ENCODE measurements at regions not wholly inside any gene's neighbourhood (a gene's known extent, or its start where the extent isn't known, plus 50 kb on each side); places are given as distances from the start of the nearest gene placed in this dataset.
"Not testable (repeated sequence)": the region's sequence is repeated elsewhere in the genome, so short reads cannot be mapped to it uniquely, and the experiment has no call there.

- FAIRE-seq, result peak; percentile 37
Measured at GRCh38 chr13:93023929-93024328, 202.7 kb upstream of the GPC6 start.

DNA sequence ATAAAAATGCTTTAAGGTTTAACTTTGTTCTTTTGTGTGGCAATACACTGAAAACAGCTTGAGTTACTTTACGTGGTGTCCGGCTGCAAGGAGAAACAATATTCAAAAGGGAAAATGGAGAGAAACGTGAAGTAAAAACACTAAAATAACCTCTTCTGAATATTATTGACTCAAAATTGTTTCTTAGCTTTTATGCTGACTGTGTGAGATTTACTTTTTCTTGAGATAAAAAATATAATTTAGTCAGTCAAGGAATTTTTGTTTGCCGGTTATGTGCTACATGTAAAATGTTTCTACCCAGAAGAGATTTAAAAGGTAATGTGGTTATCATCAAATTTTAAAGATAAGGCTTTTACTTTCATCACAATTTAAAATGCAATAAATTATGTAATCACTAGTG is 200.6 kb upstream of the GPC6 start:
- no peak for FAIRE-seq

- no peak for FAIRE-seq
Measured at GRCh38 chr13:93029536-93029935, 197.1 kb upstream of the GPC6 start.

GRCh38 chr13:93036380-93036779 is 190.2 kb upstream of the GPC6 start:
- peak; percentile 62 for FAIRE-seq

DNA sequence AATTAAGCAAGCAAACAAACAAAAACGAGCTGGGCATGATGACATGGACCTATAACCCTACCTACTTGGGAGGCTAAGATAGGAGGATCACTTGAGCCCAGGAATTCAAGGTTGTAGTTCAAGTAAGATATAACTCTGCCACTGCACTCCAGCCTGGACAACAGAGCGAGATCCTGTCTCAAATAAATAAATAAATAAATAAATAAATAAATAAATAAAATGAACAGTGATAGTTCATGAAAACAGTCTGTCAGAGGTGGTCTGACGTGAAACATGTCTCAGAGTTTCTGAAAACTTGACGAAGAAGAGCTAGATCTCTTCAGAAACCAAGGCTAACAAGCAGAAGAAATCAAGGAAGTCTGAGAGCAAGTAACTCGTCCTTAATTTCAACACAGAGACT is 188.8 kb upstream of the GPC6 start:
- FAIRE-seq, result no peak

DNA sequence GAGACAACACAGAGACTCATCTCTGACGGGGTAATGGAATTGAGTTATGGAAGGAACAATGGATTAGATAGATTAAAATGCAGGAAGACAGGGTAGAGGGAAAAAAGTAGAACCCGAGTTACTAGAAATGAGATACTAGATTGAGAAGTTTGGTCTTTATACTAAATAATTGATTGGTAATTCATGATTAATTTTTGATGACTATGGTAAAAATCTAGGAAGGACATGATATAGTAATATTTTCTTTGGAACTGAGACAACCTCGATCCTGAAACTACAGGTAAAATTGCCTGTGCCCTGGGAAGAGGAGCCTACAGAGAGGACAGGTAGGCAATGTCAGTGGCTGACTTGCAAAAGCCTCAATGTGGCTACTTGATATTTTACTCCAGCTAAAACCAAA is 188.4 kb upstream of the GPC6 start:
- FAIRE-seq, result no peak

- no peak for FAIRE-seq
Measured at GRCh38 chr13:93039131-93039530, 187.5 kb upstream of the GPC6 start.

GRCh38 chr13:93041566-93041965 is 185.0 kb upstream of the GPC6 start:
- FAIRE-seq, result not testable (repeated sequence)

GRCh38 chr13:93045836-93046235 is 180.8 kb upstream of the GPC6 start:
- FAIRE-seq, result no peak

DNA sequence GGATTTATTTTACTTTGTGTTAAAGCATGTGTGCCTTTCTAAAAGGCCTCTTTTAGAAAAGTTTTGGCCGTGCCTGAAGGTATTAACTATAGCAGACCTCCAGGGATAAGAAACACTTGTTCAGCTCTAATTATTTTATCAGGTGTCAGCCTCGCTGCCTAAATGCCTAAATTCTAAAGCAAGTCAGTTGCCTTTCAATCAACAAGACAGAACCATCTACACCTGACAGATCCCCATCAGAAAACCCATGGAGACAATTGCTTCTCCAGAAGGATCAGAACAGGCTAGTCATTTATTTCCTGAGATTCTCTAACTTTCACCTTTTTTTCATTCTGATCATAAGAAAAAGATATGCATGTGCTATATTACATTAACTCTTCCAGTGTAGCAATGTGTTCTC is 171.4 kb upstream of the GPC6 start:
- FAIRE-seq, result no peak

GRCh38 chr13:93058301-93058700 is 168.3 kb upstream of the GPC6 start:
- no peak for FAIRE-seq

DNA sequence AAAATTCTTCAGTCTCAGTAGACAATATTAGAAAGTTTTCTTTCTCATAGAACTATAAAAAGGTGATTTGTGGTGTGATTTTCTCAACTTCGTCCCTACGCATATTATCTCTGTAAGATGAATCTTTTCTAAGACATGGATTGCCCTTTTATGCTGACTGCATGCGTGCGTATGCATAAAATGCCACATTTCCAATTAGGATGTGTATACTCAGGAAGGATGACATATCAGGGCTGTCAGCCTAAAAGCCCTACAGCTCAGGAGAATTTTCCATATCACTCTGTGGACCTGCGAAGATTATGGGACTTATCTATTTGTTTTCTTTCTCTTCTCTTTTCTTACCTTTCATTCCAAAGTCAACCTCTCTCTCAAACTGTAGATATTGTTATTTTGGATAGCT is 166.5 kb upstream of the GPC6 start:
- FAIRE-seq, result no peak

- FAIRE-seq, result no peak
Measured at GRCh38 chr13:93066187-93066586, 160.4 kb upstream of the GPC6 start.

DNA sequence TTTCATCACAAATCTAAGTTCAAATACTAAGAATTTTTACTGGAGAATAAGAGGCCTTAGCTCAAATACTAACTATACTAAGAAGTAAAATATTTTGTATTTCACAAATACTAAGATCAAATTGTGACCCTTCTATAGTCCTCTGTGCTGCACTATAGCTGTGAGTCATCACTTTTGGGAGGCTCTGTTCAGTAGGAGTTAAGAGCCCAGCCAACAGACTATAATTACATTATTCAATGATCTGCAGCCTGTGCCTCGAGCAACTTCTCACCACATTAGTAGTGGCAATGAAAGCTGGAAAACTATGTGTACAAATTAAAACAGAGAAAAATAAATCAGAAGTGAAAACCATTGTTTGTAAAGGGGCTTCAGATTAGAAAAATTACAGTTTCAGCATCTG is 147.3 kb upstream of the GPC6 start:
- FAIRE-seq, result no peak

GRCh38 chr13:93080166-93080565 is 146.4 kb upstream of the GPC6 start:
- no peak for FAIRE-seq

GRCh38 chr13:93080587-93080986 is 146.0 kb upstream of the GPC6 start:
- FAIRE-seq, result no peak

GRCh38 chr13:93086329-93086728 is 140.3 kb upstream of the GPC6 start:
- FAIRE-seq, result no peak

DNA sequence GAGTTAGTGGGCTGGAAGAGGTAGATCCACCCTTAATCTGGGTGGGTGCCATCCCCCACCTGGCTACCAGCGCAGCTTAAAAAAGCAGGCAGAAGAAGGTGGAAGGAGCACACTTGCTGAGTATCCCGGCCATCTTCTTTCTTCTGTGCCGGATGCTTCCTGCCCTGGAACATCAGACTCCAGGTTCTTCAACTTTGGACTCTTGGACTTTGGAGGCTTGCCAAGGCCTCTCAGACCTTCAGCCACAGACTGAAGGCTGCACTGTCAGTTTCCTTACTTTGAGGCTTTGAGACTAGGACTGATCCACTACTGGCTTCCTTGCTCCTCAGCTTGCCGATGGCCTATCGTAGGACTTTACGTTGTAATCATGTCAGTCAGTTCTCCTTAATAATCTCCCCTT is 127.6 kb upstream of the GPC6 start:
- FAIRE-seq, result no peak

DNA sequence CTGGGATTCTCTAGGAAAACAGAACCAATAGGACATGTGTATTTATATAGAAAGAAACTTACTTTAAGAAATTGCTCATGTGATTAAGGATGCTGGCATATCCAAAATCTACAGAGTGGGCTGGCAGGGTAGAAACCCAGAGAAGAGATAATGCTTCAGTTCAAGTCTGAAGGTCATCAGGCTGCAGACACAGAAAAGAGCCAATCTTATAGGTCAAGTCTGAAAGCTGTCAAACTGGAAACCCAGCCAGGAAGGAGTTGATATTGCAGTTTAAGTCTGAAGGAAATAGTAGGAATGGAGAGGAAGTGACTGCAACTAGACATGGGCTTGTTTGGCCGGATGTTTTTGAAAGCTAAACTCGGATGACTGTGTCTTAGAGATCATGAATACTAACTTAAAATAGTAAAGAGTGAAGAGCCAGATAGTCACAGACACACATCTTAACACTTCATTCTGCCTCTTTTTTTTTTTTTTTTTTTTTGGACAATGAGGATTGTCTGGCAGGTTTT is 125.3 kb upstream of the GPC6 start:
- FAIRE-seq, result no peak

- no peak for FAIRE-seq
Measured at GRCh38 chr13:93104270-93104669, 122.3 kb upstream of the GPC6 start.

DNA sequence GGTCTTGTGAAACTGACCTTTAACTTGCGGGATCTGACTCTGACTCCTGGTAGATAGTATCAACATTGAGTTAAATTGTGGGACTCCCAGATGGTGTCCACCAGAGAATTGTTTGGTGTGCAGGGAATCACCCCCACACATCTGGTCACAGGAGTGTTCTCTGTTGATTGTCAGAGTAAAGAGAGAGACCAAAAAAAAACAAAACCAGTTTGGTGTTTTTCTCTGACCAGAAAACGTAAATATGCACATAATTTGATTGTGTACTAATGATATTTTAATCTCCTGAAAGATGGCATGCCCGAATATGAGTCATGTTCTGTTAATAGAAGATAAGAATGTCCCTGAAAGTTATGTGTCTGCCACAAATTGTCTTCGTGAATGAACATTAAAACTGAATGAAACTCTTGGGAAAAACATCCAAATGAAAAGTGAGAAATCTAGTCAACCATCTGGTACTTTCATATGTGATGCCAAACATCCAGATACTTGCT is 118.5 kb upstream of the GPC6 start:
- no peak for FAIRE-seq

DNA sequence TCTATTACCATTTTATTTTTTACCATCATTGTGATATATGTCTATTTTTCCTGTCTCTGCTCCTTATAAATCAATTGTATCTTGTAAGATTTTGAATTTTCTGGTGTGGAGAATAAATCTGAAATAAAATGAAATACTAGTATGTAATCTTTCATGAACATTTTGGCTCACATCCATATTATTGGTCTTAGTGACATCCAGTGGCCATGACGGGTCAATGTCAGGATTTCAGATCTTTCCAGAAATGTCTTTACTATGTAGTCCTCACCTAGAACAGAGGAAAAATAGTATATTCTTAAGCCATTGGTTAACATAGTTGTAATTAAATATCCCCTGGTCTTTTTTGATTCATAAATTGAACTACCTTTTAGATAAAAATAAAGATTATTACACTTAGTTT is 109.8 kb upstream of the GPC6 start:
- FAIRE-seq, result no peak

DNA sequence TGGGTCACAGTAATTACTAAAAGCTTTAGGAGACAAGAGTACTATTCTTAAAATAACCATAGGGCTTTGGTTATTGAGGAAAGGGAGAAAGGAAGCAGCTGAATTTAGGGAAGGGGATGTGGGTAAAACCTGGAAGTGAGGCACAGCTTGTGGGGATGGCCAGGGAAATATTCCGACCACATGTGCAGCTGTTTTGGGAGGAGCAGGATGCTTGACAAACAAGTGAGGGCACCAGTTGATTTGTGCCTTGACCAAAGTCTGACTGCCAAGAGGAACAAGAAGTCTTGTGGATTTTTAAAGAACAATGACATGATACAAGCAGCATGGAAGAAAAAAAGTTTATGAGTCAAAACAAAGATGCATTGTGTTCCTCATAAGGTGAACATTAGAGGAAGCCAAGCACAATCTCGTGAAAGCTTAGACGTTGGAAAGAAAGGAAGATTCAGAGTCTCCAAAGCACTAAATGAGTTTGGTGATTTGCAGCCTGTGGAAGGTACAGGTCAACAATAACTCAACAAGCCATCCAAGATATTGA is 108.5 kb upstream of the GPC6 start:
- FAIRE-seq, result no peak

DNA sequence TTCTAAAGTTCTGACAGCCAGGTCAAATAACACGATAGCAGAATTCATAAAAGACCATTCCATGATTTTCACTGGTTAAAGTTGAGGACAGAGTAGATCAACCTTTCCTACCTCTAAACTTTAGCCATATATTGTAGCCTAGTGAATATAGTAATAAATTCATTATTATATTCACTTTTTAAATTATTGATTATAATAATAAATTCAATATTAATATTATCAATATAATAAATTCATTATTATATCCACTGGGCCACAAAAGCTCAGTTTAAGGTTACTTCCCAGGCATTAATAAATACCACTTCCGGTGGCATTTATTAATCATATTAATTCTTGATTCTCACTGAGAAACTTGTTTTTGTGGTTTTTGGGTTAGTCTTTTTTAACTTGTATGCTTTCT is 85.7 kb upstream of the GPC6 start:
- no peak for FAIRE-seq

DNA sequence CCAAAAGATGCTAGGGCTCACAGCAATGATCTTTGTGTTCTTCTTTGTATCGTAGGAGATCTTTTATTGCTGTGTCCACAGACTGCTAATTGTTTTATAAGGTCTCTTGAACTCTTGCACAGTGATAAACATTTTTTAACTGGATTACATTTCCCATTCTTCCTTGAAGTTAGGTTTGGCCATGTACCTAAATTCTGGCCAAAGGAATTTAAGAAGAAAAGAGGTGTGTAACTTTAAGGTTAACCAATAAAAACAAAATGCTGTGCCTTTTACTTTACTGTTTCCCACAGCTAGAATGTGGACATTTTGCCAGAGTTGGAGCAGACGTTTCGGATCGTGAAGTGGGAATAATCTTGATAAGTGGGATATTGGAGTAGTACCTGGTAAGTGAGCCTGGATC is 82.6 kb upstream of the GPC6 start:
- FAIRE-seq, result no peak

DNA sequence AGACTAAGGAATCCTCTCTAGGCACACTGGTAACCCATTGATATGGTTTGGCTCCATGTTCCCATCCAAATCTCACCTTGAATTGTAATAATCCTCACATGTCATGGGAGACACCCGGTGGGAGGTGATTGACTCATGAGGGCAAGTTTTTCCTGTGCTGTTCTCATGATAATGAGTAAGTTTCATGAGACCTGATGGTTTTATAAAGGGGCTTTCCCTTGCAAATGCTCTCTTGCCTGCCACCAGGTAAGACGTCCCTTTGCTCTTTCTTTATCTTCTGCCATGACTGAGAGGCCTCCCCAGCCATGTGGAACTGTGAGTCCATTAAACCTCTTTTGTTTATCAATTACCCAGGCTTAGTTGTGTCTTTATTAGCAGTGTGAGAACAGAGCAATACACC is 81.4 kb upstream of the GPC6 start:
- FAIRE-seq, result no peak

Measured in A204.1 (cell line).